HEK293 (cell line): ENCODE measurements at regions not wholly inside any gene's neighbourhood (a gene's known extent, or its start where the extent isn't known, plus 50 kb on each side); places are given as distances from the start of the nearest gene placed in this dataset.

Source experiments
- CTCF ChIA-PET: fragments of 350-600 bp; formaldehyde crosslinking; extraction: SDS; loops from one replicate; lab custom pipeline; 2021; ENCODE audit warnings: antibody characterized with exemption; lab: Yijun Ruan, JAX
- POLR2A ChIA-PET: fragments of 300-600 bp; formaldehyde crosslinking; extraction: SDS; loops from one replicate; lab custom pipeline; 2020; ENCODE audit warnings: antibody characterized with exemption, inconsistent platforms; lab: Yijun Ruan, JAX
- H3K27ac ChIP-seq: fragments of 200-500 bp; sonication (Bioruptor generic); 2 replicates; pipeline ENCODE4 v1.5.1; 2014; ENCODE audit warnings: low read depth, low read length, control low read depth, inconsistent platforms; ENCODE audit errors: extremely low read depth
- H3K36me3 ChIP-seq, 2 experiments: fragments of 200-500 bp in 1 of 2; sonication (Bioruptor generic) in 1 of 2; 1 replicate in 1 of 2; 2 replicates in 1 of 2; pipeline ENCODE4 v1.5.1; 2014 to 2017; ENCODE audit warnings: inconsistent platforms in 2 of 2, low read length in 2 of 2; ENCODE audit not compliant: control insufficient read depth in 2 of 2, insufficient read depth in 1 of 2
- H3K4me1 ChIP-seq: fragments of 200-500 bp; sonication (Bioruptor generic); 2 replicates; pipeline ENCODE4 v1.5.1; 2014; ENCODE audit warnings: mild to moderate bottlenecking, low read length, inconsistent platforms; ENCODE audit not compliant: control insufficient read depth, insufficient read depth
- H3K4me3 ChIP-seq: 2 replicates; pipeline ENCODE4 v1.5.1; 2011; ENCODE audit warnings: low read depth, mild to moderate bottlenecking, control low read depth, low read length, moderate library complexity
- H3K9me3 ChIP-seq: fragments of 200-500 bp; sonication (Bioruptor generic); 2 replicates; pipeline ENCODE4 v1.5.1; 2014; ENCODE audit warnings: low read depth, low read length, inconsistent platforms; ENCODE audit not compliant: control insufficient read depth, insufficient read depth
- KLF7 ChIP-seq: fragments of 450-650 bp; formaldehyde crosslinking; IDR thresholded peaks from 2 replicates; pipeline ENCODE4 v1.5.1; 2016; ENCODE audit warnings: missing biosample characterization, missing genetic modification characterization, borderline replicate concordance
- ZBTB10 ChIP-seq: fragments of 450-650 bp; formaldehyde crosslinking; IDR thresholded peaks from 2 replicates; pipeline ENCODE4 v1.5.1; 2016; ENCODE audit warnings: missing biosample characterization, missing genetic modification characterization
- ZBTB11 ChIP-seq: fragments of 450-650 bp; formaldehyde crosslinking; conservative IDR thresholded peaks from 2 replicates; pipeline ENCODE4 v1.5.1; 2016; ENCODE audit warnings: low read depth, missing biosample characterization, missing genetic modification characterization
- ZBTB49 ChIP-seq: fragments of 450-650 bp; formaldehyde crosslinking; IDR thresholded peaks from 2 replicates; pipeline ENCODE4 v1.5.1; 2016; ENCODE audit warnings: missing biosample characterization, missing genetic modification characterization, low read depth
- ZNF112 ChIP-seq: fragments of 450-650 bp; formaldehyde crosslinking; IDR thresholded peaks from 2 replicates; pipeline ENCODE4 v1.5.0; 2017; ENCODE audit warnings: missing biosample characterization, missing genetic modification characterization
- ZNF18 ChIP-seq: fragments of 450-650 bp; formaldehyde crosslinking; IDR thresholded peaks from 2 replicates; pipeline ENCODE4 v1.5.1; 2016; ENCODE audit warnings: missing biosample characterization, missing genetic modification characterization
- ZNF239 ChIP-seq: fragments of 450-650 bp; formaldehyde crosslinking; IDR thresholded peaks from 2 replicates; pipeline ENCODE4 v1.5.1; 2016; ENCODE audit warnings: missing biosample characterization, missing genetic modification characterization
- ZNF24 ChIP-seq: fragments of 450-650 bp; formaldehyde crosslinking; IDR thresholded peaks from 2 replicates; pipeline ENCODE4 v1.5.1; 2016; ENCODE audit warnings: missing biosample characterization, missing genetic modification characterization
- ZNF404 ChIP-seq: fragments of 450-650 bp; formaldehyde crosslinking; IDR thresholded peaks from 2 replicates; pipeline ENCODE4 v1.5.1; 2017; ENCODE audit warnings: missing biosample characterization, missing genetic modification characterization
- ZNF521 ChIP-seq: fragments of 450-650 bp; formaldehyde crosslinking; IDR thresholded peaks from 2 replicates; pipeline ENCODE4 v1.5.1; 2017; ENCODE audit warnings: missing biosample characterization, mild to moderate bottlenecking, missing genetic modification characterization
- ZNF530 ChIP-seq: fragments of 450-650 bp; formaldehyde crosslinking; IDR thresholded peaks from 2 replicates; pipeline ENCODE4 v1.5.1; 2016; ENCODE audit warnings: low read depth, missing biosample characterization, missing genetic modification characterization
- ZNF544 ChIP-seq: fragments of 450-650 bp; formaldehyde crosslinking; IDR thresholded peaks from 2 replicates; pipeline ENCODE4 v1.5.0; 2017; ENCODE audit warnings: missing biosample characterization, missing genetic modification characterization
- ZNF747 ChIP-seq: fragments of 450-650 bp; formaldehyde crosslinking; IDR thresholded peaks from 2 replicates; pipeline ENCODE4 v1.5.1; 2016; ENCODE audit warnings: missing biosample characterization, missing genetic modification characterization
- ZNF777 ChIP-seq: fragments of 450-650 bp; formaldehyde crosslinking; IDR thresholded peaks from 2 replicates; pipeline ENCODE4 v1.5.1; 2017; ENCODE audit warnings: missing biosample characterization, missing genetic modification characterization, borderline replicate concordance
- ZNF830 ChIP-seq: fragments of 450-650 bp; IDR thresholded peaks from 2 replicates; pipeline ENCODE4 v1.5.0; 2018; ENCODE audit warnings: missing biosample characterization, missing genetic modification characterization, low read depth, mild to moderate bottlenecking, moderate library complexity

- Histone ChIP-seq H3K9me3 (no peaks in the 10 kb centered on the region), H3K4me3 (no peak overlapping the region), H3K4me1 (no peaks in the 10 kb centered on the region), H3K36me3 (no peaks in the 10 kb centered on the region), H3K27ac (no peak overlapping the region)
- ChIA-PET CTCF (interaction anchor here (1.2 kb wide), 1 partner anchor 9 kb away, joined by 3 read pairs; no protein-coding TSS in a partner anchor), POLR2A (no interaction called here)
- no peak for TF ChIP-seq ZNF530 (tag by site-specific recombination)
- TF ChIP-seq KLF7 (tag by site-specific recombination), result no peak
- no peak for TF ChIP-seq ZNF24 (tag by site-specific recombination)
These were observed 238.2 kb upstream of the FAM3C start for GRCh38 chr7:121634356-121634755.

- no peaks in the 10 kb centered on the region for H3K4me1 ChIP-seq
- ChIA-PET POLR2A (no interaction called here), CTCF (interaction anchor here (0.6 to 1.2 kb wide), 3 partner anchors 10 to 361 kb away, joined by 3 to 6 read pairs (median 3); no protein-coding TSS in a partner anchor)
- no peaks in the 10 kb centered on the region for H3K9me3 ChIP-seq
- no peak overlapping the region for H3K27ac ChIP-seq
- no peak overlapping the region for H3K4me3 ChIP-seq
- no peaks in the 10 kb centered on the region for H3K36me3 ChIP-seq
- no peak for TF ChIP-seq ZNF404 (tag by site-specific recombination)
These were observed 237.1 kb upstream of the FAM3C start for GRCh38 chr7:121633186-121633585.

- H3K27ac ChIP-seq, result no peak overlapping the region
- H3K4me3 ChIP-seq, result no peak overlapping the region
- no peaks in the 10 kb centered on the region for H3K4me1 ChIP-seq
- ChIA-PET CTCF (interaction anchor here (0.6 to 0.7 kb wide), 4 partner anchors 12 to 875 kb away, joined by 3 read pairs; no protein-coding TSS in a partner anchor), POLR2A (no interaction called here)
- H3K36me3 ChIP-seq, result no peaks in the 10 kb centered on the region
- H3K9me3 ChIP-seq, result no peaks in the 10 kb centered on the region
- no peak for TF ChIP-seq ZNF777
- TF ChIP-seq ZNF747 (tag by site-specific recombination), result no peak
- no peak for TF ChIP-seq ZNF544 (tag by site-specific recombination)
- no peak for TF ChIP-seq ZBTB11
- no peak for TF ChIP-seq ZNF830 (tag by site-specific recombination)
- no peak for TF ChIP-seq ZNF521 (tag by site-specific recombination)
- TF ChIP-seq, all 188 proteins: peak for 0
These were observed 228.8 kb upstream of the FAM3C start for GRCh38 chr7:121624958-121625357.

- H3K27ac ChIP-seq, result no peak overlapping the region
- H3K9me3 ChIP-seq, result no peaks in the 10 kb centered on the region
- CTCF ChIA-PET, result interaction anchor here (0.6 to 0.9 kb wide), 3 partner anchors 10 to 374 kb away, joined by 3 to 4 read pairs (median 3); no protein-coding TSS in a partner anchor
- H3K36me3 ChIP-seq, result no peaks in the 10 kb centered on the region
- POLR2A ChIA-PET, result no interaction called here
- no peaks in the 10 kb centered on the region for H3K4me1 ChIP-seq
- H3K4me3 ChIP-seq, result no peak overlapping the region
- TF ChIP-seq ZBTB10 (tag by site-specific recombination), result no peak
- no peak for TF ChIP-seq ZNF239 (tag by site-specific recombination)
- TF ChIP-seq ZBTB49 (tag by site-specific recombination), result no peak
- TF ChIP-seq ZNF112, result no peak
- TF ChIP-seq ZNF18 (tag by site-specific recombination), result no peak
These were observed 227.2 kb upstream of the FAM3C start for GRCh38 chr7:121623130-121623872.
